Astrocyte of the spinal cord (primary cell): ENCODE measurements at regions not wholly inside any gene's neighbourhood (a gene's known extent, or its start where the extent isn't known, plus 50 kb on each side); places are given as distances from the start of the nearest gene placed in this dataset.
A peak's percentile ranks its signal among the peaks of the same experiment; 100 is the strongest.
"Not testable (repeated sequence)": the region's sequence is repeated elsewhere in the genome, so short reads cannot be mapped to it uniquely, and the experiment has no call there.

ENCODE experiments used
- DNase-seq: peaks from one replicate; pipeline ENCODE4 v3.0.0; 2011; ENCODE audit warnings: low read depth, low spot score
- H3K4me3 ChIP-seq: 2 replicates; pipeline ENCODE4 v1.5.1; 2011; ENCODE audit warnings: low read depth, mild to moderate bottlenecking, low read length, moderate library complexity
- CTCF ChIP-seq: IDR thresholded peaks from 2 replicates; pipeline ENCODE4 v1.5.1; 2012; ENCODE audit warnings: low read depth, mild to moderate bottlenecking, low read length, inconsistent platforms
- in situ Hi-C: cut with HindIII; loops from 2 replicates; pipeline ENCODE4 v1.10.0; 2017; ENCODE audit warnings: low sequenced_read_pairs

DNA sequence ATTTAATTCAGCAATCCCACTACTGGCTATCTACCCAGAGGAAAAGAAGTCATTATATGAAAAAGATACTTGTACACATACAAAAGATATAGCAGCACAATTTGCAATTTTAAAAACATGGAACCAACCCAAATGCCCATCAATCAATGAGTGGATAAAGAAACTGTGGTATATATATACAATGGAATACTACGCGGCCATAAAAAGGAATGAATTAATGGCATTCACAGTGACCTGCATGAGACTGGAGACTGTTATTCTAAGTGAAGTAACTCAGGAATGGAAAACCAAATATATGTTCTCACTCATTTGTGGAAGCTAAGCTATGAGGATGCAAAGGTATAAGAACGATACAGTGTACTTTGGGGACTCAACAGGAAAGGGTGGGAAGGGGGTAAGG, 102.8 kb upstream of the KCNMA1 start:
- H3K4me3 ChIP-seq, in situ Hi-C loops, DNase-seq: not testable (repeated sequence)

DNA sequence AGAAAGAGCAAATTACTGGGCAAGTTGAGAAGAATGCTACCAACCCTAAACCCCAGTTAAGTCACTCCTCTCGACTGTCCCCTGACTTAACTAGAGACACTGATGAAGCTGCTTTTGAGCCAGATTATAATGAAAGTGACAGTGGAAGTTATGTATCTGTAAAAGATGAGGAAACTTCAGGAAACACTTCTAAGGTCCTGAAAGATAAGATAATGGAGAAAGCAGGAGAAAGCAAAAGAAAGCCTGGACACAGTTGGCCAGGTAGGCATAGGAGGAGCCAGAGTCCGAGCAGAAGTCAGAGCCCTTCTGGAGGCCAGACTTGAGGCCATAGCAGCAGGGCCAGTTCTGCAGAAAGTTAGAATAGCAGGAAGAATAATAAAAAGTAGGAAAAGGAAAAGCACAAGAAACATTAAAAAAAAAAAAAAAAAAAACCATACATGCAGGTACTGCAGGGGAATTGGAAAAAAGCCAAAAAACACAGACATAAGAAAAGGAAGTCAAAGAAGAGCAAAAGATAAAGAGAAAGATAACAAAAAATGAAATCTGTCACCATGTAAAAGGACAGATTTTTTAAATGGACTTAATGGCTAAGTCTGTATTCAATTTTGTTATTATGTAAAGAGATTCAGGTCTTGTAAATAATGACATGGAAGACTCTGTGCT, 101.0 kb upstream of the KCNMA1 start:
- DNase-seq: no peak

DNA sequence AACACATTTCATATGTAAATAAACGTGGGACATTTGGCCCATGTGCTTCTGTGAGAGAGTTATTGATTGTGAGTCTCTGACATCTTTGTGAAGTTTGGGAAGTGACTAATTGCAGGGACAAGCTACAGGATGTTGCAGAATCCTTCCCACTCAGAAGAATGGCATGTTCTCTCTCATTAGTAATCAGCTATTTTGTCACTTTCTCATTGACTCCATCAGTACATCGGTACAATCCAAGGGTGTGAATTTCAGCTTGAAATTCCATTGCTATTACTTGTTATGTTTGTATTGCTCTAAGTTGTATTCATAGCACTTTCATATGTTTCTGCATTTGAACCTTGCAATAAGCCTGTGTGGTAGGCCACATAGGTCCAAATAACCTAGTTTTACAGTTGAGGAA, 100.0 kb upstream of the KCNMA1 start:
- in situ Hi-C loops: no loop called here
- no peak for TF ChIP-seq CTCF
- no peak overlapping the region for H3K4me3 ChIP-seq
- peak; percentile 84 for DNase-seq

More for the DNA sequence above, 101.0 kb upstream of the KCNMA1 start:
- H3K4me3 ChIP-seq: no peak overlapping the region
- in situ Hi-C loops: no loop called here
- no peak for TF ChIP-seq CTCF

DNA sequence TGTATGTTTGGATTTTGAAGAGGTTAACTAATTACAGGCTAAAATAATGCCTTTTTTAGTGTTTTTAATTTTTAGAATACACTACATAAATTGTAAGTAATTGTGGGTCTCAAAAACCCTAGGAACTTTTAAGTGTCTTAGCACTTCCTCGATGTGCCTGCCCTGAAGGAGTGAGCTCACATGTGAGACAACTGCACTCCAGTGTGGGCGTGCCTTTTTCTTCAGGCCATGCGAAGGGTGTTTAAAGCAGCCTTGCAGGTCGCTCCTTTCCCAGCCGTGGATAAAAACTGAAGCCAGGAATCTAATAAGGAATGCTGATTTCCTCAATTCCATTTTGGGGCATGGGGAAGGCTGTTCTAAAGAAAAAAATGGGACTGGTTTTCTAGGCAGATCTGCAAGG, 97.5 kb upstream of the KCNMA1 start:
- H3K4me3 ChIP-seq, DNase-seq, in situ Hi-C loops: not testable (repeated sequence)

DNA sequence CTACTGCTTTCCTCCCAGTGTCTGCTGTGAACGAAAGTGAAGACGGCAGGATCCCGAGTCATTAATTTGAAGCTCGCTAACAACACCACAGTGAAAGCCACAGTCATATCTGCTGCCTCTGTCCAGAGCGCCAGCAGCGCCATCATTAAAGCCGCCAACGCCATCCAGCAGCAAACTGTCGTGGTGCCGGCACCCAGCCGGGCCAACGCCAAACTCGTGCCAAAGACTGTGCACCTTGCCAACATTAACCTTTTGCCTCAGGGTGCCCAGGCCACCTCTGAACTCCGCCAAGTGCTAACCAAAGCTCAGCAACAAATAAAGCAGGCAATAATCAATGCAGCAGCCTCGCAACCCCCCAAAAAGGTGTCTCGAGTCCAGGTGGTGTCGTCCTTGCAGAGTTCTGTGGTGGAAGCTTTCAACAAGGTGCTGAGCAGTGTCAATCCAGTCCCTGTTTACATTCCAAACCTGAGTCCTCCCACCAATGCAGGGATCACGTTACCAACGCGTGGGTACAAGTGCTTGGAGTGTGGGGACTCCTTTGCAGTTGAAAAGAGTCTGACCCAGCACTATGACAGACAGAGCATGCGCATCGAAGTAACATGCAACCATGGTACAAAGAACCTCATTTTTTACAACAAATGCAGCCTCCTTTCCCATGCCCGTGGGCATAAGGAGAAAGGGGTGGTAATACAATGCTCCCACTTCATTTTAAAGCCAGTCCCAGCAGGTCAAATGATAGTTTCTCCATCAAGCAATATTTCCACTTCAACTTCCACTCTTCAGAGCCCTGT, 94.8 kb upstream of the KCNMA1 start:
- in situ Hi-C loops: no loop called here
- TF ChIP-seq CTCF: no peak
- H3K4me3 ChIP-seq: no peak overlapping the region
- DNase-seq: no peak

DNA sequence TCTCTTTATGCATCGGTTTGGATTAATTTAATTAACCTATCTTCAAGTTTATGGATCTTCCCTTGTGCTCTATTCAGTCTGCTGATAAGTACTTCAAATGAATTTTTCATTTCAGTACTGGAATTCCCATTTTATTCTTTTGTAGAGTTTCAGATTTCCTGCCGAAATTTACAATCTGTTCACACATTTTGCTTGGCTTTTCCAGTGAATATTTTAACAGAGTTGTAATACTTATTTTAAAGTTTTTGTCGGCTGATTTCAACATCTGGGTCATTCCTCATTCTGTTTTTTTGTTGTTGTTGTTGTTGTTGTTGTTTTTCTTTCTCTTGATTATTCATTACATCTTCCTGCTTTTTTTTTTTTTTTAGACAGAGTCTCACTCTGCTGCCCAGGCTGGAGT, 89.9 kb upstream of the KCNMA1 start:
- no peak for TF ChIP-seq CTCF
- in situ Hi-C loops: no loop called here
- H3K4me3 ChIP-seq: no peak overlapping the region
- no peak for DNase-seq

- no peak overlapping the region for H3K4me3 ChIP-seq
- no peak for DNase-seq
- in situ Hi-C loops: no loop called here
- TF ChIP-seq CTCF: no peak
These were observed 89.1 kb upstream of the KCNMA1 start for GRCh38 chr10:77726732-77727131.
